Activated gamma-delta T cell (primary cell): ENCODE measurements at regions not wholly inside any gene's neighbourhood (a gene's known extent, or its start where the extent isn't known, plus 50 kb on each side); places are given as distances from the start of the nearest gene placed in this dataset.
"Not testable (repeated sequence)": the region's sequence is repeated elsewhere in the genome, so short reads cannot be mapped to it uniquely, and the experiment has no call there.

Experiments used
- DNase-seq: peaks from one replicate; lab custom pipeline; 2025; lab: John Stamatoyannopoulos, UW

DNA sequence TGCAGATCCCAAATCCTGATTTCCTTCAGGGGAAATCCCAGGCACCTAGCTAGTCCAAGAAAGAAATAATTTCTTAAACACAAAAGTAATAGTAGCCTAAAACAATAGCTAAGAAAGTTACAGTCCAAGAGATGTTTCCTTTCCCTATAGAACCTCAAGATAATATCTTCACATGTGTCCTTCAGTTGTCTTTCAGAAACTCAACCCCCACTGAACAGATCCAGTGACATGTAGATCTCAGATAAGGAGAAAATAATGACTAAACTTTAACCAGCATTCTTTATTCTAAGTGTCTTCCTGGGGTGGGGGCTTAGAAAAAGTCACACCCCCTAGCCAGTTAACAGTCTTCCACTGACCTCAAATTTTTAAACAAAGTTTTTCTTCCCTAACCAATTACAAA lies 131.3 kb upstream of the ADRA1B start:
- no peak for DNase-seq

DNA sequence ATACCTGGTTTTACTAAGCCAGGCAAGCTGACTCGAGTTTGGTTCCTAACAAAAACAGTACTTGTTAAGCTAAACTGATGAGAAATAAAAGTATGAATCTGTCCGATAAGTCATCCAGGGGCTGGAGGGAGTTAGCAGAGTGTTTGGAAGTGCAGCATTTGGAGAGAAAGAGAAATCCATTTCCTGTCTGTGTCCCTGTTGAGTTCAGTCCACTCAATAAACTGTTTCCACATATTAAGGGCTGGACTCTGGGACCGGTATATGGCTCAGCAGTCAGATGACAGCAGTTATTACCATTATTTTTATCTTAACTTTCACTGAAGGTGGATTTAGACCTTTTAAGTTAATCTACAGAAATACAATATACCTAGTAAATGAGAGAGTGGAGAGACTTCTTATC lies 130.6 kb upstream of the ADRA1B start:
- DNase-seq: no peak

DNA sequence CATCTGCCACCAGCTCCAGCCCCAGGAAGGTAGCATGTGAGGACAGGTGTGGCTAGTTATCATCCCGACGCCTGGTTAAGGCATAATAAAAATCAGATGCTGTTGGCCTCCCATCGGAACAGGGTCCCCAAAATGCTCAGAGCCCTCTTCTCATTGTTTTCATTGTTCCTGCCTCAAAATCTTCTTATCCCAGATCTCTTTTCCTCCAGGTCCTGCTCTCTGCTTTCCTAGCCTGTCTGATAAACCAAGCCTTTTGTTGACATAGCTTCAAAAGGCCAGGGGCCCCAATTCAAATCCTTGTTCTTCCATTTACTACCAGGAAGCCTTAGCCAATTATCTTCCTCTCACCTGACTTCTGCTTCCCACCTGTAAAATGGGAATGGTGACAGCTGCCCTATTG lies 130.1 kb upstream of the ADRA1B start:
- no peak for DNase-seq

DNA sequence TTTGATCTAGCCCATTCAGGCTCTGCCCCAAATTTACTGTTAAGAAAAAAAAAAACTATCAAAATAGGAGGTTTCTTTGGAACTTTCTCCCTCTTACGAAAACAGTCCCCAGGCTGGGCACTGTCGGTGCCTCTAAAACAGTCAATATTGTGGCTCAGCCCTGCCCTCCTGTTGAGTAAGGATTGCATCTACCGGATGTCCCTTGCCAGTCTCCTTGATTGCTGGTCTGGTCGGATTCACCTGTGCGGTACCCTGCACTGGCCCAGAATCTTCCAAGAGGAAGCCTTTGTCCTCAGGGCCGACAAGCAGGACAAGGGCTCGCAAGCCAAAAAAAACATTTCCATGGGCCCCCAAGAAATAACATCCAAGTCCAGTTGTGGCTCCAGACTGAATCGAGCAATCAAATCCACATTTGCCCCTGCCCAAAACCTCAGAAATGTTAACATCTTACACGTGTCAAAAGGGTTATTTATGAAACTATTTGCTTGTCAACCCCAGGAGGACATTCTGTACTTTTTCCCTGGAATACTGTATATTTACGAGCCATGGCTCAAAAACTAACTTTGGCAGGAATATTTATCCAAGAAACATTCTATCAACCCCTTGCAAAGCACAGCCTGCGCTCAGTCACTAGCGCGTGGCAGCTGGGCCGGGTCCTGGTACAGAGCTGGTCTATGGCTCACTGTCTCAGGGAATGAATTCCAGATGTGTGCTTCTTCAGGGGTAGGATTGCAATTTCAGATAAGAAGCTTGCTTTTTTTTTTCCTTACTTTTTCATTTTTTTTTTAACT lies 129.2 kb upstream of the ADRA1B start:
- DNase-seq: no peak

DNA sequence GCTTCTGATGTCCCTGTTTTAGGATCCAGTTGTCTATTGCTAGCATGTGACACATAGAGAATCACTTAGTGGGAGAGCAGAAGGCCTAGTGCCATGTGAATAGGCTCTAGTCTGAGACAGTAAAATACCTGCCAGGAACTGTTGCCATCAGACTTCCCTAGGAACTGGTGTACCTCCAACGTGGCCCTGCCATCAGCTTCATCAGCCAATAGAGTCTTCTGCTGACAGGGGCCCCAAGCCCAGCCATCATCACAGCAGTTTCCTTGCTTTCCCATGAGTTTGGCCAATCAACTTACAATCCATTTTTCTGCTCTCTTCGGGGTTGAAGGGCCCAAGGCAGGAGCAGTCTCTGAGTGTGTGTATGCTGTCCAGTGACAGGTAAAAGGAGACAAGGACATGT lies 128.4 kb upstream of the ADRA1B start:
- DNase-seq: no peak

DNA sequence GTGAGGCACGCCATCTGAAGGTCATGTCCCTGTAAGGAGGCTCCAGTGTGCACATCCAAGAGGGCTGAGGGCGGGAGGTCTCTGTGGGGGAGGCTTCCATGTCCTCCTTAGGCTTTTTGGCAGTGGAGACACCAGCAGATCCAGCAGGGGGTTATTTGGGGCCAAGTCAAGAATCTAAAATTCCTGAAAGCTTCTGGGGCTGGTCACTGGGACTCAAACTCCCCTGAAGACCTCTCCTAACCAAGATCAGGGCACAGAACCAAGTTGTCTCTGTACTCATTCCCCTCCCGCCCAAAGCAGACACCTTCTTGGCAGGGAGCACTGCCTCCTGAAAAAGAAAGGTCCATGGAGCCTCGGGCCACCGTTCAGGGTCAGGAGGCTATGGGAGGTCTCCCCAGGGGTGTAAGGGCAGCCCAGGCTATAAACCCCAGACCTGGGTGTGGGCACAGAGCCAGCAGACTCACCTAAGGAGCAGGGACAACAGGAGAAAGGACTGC lies 127.4 kb upstream of the ADRA1B start:
- no peak for DNase-seq

DNA sequence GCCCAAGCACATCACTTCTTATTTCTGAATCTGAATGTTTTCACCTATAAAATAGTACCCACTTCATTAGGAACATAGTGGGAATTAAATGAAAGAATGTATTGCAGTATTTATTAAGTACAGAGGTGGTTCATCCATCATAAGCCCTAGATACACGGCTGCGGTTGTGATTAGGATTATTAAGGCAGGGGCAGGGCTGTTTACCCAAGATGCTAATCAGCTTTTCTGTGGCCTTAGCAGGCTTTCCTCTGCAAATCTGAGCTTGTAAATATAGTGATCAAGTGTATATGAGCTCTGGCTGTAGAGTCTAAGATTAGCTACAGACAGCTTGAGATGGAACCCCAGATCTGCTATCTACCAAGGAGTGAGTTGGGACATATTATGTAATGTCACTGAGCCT lies 124.1 kb upstream of the ADRA1B start:
- DNase-seq: no peak

DNA sequence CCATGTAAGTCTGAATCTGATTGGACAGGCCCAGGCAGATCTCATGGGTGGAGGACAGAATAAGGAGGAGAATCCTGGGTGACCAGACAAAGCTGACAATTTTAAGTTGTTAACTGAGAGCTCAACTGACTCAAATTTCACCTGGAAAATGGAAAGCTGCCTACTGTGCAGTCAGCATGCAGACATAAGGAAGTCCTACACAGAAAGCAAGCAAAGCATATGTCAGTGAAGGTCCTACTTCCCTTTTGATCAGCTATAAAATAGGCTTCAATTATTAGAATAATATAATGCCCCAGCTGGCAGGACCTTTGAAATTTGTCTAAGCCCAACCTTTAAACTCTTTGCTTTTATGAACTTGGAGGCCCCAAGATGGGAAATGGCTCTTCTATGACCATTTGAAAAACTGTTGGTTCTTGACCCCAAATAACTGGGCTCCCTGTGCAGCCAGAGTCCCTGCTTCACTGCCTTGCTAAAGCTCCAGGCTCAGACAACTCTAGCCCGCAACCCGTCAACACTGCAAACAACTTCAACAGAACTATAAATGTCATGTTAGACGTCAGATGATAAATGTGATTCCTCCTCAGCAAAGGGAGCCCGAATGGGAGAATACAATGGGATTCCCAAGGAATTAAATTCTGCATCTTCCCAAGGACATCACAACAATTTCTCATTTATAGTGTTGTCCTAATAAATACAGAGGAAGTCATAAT lies 118.9 kb upstream of the ADRA1B start:
- DNase-seq: no peak

DNA sequence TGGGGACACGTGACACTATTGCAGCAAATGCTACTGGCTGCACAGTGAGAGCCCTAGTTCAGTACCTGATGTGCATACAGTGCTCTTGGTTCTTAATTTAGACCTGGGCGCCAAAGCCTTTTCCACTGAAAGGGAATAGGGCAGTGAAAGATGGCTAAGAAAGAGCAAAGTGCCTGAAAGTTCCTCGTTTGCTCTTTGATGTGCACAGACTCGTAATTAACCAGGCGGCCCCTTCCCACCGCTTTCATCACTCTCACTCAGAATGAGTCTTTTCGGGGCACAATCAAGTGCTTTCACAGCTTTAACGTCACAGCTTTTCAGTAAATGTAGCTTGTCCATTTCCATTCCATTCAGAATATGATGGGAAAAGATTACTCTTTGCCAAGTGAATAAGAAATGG lies 116.6 kb upstream of the ADRA1B start:
- DNase-seq: no peak

DNA sequence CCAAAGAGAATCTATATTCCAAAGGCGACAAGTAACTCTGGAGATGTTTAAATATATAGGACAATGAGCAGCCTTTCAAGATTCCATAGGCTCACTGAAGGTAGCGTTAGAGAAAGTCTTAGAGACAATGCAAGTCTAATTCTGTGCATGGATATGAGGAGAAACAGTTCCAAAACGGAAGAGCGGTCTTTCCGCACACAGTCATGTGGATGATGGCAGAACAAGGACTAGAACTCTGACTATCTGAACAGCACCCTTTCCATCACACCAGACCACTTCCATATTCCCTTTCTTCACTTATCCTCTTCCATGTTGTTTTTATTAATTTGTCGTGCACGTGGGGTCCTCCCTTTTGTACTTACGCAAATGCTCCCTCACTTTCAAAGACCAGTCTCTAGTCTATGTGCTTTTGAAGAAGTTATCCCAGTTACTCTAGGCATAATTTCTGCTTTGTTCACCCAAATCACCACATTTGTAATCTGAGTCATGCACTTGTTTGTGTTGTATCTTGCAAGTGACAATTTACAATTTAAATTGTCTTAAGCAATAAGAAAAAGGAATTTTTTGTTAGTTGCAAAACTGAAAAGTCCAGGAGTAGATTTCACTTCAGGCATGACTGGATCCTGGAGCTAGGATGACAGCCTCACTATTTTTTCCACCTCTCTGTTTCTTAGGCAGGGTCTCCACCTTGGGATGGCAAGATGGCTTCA lies 116.0 kb upstream of the ADRA1B start:
- no peak for DNase-seq

DNA sequence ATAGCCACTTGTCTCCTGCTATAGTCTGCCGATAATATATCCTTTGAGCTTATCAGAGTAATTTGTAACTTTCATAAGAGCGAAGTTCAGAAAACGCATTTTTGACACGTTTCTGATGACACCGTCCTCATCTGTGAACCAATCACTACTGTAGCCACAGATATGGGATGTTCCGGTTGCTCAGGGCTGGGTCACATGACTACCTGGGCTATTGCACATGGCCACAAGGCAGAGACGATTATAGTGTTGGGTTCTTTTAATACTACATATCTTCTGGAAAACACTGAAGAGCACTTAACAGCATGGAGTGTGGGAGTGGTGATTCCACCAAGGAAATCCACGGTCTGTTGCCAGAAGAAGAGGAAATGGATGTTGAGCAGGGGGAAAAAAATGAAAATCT lies 115.0 kb upstream of the ADRA1B start:
- DNase-seq: no peak

DNA sequence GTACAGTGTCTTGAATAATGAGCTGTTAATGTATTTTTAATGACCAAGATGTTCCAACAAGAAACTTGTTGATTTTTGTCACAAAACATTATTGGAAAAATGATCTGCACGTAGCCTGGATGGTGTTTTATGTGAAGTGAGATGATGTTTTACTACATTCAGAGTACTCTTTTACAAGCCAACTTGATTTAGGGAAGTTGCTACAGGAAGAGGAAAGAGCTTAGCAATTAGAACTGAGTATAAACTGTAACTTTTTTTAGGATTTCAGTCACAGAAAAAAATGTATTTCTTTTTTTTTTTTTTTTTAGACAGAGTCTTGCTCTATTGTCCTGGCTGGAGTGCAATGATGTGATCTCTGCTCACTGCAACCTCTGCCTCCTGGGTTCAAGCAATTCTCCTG lies 113.6 kb upstream of the ADRA1B start:
- no peak for DNase-seq

DNA sequence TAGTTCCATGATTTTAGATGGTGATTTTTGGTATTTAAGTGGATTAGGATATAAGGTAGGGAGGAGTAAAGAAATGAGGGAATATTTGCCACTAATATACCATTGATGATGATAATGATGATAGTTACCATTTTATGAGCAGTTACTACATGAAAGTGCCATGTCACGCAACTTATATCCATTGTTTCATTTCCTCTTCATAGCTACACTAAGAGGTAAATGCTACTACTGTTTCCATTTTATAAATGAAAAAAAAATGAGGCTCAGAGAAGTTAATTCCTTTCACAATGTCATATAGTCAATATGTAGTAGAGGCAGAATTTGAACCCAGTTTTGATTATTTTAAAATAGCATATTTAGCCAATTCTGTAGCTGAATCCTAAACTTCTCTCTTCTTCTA lies 112.2 kb upstream of the ADRA1B start:
- no peak for DNase-seq

DNA sequence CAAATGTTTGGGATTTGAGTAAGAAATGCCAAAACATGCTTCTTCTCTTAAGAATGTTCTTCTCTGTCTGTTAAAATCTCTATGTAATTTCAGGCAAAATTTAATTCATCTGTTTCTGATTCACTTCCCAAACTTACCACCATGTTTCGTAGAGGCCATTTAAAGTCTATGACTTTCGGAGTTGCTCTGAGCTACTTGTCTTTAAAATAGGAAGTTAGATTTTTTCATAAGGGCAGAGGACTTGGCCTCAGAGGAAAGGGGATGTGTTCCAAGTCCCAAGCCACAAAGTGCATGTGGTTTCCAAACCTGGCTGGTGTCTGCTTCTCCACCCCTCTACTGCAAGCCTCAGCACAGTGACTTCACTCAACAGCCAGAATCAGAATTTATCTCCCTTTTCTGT lies 111.3 kb upstream of the ADRA1B start:
- no peak for DNase-seq

DNA sequence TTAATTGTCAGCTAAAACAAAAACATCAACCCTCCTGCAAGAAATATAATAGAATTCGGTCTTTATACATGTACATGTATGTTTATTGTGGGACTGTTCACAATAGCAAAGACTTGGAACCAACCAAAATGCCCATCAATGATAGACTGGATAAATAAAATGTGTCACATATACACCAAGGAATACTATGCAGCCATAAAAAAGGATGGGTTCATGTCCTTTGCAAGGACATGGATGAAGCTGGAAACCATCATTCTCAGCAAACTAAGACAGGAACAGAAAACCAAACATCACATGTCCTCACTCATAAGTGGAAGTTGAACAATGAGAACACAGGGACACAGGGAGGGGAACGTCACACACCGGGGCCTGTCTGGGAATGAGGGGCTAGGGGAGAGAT lies 109.1 kb upstream of the ADRA1B start:
- DNase-seq: not testable (repeated sequence)

DNA sequence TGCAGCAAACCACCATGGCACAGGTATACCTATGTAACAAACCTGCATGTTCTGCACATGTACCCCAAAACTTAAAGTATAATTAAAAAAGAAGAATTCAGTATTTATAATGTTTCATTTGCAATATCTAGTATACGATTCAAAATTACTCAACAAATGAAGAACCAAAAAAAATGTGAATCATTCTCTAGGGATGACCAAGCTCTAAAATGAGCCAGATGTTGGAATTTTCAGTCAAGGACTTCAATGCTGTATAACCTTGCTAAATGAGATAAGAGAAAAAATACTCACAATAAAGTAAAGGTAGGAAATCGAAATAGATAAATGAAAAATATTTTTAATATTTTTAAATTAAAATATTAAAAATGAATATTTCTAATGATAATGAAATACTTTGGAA lies 108.7 kb upstream of the ADRA1B start:
- no peak for DNase-seq

DNA sequence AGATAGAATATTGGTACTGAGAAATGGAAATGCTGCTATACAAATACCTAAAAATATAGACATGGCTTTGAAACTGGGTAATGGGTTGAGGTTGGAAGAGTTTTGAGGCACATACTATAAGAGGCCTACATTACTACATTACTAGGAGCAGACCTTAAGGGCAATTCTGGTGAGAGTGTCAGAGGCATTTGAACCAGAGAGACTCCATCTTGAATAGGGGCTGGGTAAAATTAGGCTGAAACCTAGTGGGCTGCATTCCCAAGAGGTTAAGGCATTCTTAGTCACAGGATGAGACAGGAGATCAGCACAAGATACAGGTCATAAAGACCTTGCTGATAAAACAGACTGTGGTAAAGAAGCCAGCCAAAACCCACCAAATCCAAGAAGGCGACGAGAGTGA lies 104.6 kb upstream of the ADRA1B start:
- DNase-seq: no peak

DNA sequence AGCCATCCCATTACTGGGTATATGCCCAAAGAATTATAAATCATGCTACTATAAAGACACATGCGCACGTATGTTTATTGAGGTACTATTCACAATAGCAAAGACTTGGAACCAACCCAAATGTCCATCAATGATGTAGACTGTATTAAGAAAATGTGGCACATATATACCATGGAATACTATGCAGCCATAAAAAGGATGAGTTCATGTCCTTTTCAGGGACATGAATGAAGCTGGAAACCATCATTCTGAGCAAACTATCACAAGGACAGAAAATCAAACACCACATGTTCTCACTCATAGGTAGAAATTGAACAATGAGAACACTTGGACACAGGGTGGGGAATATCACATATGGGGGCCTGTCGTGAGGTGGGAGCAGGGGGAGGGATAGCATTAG lies 103.5 kb upstream of the ADRA1B start:
- not testable (repeated sequence) for DNase-seq

DNA sequence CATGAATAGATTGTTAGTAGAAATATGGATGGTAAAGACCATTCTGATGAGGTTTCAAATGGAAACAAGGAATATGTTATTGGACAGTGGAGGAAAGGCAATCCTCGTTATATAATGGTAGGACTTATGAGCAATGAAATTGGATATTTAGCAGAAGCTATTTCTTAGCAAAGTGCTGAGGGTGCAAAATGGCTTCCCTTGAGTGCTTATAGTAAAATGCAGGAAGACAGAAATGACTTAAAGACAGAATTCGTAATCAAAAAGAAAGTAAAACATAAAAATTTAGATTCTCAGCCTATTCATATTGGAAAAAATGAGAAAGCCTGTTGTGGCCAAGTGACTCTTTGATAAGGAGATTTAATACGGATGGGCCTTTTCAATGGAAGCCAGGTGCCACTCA lies 102.1 kb upstream of the ADRA1B start:
- no peak for DNase-seq

DNA sequence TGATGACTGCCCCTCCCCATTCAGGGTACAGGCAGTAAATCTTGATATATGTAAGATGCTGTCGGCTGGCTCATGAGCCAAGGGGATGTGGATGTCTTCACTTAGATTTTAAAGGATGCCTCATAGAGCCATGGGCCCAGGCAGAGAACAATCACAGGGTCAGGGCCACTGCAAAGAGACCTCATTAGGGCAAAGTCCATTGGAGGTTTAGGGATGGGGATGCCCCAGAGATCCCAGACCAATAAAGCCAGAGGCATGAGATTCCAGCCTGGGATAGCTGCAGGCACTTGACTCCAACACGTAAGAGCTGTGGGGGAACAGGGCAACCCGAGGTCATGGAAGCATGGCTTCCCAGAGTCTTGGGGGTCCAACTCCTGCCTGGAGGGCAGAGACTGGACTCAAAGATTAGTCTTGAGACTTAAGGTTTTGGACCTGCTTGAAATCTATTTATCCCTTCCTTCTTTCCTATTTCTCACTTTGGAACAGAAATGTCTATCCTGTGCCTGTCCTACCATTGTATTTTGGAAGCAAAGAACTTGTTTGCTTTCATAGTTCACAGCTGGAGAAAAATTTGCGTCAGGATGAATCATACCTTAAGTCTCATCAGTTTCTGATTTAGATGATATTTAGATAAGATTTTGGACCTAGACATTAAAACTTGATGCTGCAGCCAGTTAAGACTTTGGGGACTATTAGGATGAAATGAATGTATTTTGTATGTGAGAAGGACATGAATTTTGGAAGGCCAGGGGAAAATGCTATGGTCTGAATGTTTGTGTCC lies 101.3 kb upstream of the ADRA1B start:
- DNase-seq: no peak

DNA sequence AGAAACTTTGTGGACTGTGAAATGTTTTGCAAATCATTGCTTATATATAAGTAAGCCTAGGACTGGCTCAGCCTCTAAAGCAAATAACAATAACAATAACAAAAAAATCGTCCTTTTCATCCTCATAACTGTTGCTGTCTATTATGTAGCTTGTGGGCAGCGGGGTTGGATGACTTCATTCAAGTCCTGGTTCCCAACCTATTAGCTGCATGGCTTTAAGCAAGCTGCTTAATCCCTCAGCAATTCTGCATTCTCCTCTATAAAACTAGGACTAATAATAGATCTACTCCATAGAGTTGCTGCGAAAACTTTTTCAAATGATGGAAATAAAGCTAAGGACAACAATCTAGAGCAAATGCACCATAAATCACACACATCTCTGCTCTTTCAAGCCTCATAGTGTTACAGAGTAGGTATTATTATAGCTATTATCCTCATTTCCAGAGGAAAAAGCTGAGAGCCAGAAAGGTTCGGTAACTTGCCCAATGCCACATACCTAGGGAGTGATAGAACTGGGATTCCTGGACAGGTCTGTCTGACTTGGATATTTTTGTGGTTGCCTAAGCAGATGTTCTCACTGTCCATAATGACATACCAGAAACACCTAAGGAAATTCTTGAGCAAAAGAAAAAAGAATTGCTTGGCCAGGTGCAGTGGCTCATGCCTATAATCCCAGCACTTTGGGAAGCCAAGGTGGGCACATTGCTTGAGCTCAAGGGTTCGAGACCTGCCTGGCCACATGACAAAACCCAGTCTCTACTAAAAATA lies 98.8 kb upstream of the ADRA1B start:
- no peak for DNase-seq
